ENCODE measurements at regions not wholly inside any gene's neighbourhood (a gene's known extent, or its start where the extent isn't known, plus 50 kb on each side); places are given as distances from the start of the nearest gene placed in this dataset.
"Not testable (repeated sequence)": the region's sequence is repeated elsewhere in the genome, so short reads cannot be mapped to it uniquely, and the experiment has no call there.

DNA sequence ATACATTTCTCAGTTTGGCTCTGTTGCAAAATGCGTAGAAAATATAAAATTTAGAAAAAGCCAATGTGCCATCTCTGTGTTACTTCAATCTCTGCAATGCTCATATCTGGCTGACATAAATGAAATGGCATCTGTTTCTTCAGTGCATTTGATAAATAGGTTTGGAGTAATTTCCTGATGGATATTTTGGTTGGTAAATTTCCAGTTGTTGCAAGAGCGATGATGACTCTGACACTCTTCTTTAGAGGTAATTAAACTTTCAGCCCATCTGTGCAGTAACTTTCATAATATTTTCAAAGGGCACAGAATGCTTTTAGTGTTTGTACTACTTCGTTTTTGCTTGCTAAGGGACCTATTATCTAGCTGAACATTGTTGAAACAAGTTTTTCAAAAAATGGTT lies 1286.4 kb downstream of the PCDH9 start:
- DNase-seq (ENCODE audit: low spot score), result no peak

GRCh38 chr13:65943024-65943423 lies 1287.1 kb downstream of the PCDH9 start:
- no peak for DNase-seq (ENCODE audit: low spot score)

DNA sequence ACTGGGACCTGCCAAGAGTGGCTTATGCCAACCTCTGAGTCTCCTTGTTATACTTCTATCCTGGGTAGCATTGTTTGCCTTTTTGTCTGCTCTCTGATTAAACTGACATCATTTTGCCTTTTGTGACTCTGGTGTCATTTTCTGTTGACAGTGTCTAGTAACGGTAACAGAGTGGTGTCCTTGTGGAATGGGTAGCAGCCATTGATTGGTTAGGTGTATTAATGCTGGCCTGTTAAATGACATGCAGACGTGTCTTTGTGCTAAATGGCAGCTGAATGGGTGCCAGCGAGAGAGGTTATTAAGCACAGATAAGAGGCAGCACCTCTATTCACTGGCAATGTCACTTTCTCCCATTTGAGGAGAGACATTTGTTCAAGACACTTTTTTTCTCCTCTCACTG lies 1289.4 kb downstream of the PCDH9 start:
- DNase-seq (ENCODE audit: low spot score), result no peak

DNA sequence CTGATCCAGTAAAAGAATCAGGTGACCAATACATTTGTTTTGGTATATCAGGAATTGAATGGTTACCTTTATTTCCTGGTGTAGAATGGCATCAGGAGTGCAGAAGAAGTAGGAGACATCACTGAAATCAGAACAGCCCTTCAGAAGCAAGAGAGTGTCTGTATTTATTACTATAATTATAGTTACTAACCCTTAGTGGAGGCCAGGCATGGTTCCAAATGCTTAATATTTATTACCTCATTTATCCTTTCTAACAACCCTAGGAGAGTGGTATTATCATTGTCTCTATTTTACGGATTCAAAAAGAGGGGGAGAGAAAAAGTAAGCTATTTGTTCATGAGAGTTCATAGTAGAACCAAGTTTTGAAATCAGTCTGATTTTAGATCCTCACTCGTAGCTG lies 1292.9 kb downstream of the PCDH9 start:
- no peak for DNase-seq (ENCODE audit: low spot score)

DNA sequence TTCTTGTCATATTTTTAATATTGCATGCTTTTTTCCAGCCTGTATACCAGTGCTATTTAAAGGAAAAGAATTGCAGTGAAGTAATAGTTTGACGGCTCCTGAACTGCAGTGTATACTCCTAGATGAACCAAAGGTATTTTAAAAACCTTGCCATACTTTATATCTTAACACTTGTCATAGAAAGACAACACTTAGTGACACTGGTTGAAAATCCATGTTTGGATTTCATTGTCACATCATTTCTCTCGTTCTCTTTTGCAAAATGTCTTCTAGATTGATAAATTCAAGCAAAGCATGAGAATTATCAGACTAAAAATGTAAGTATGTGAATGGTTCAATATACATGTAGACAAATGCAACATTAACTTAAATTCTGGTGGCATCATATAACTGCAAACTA lies 1293.9 kb downstream of the PCDH9 start:
- no peak for DNase-seq (ENCODE audit: low spot score)

GRCh38 chr13:65932587-65933239 lies 1297.4 kb downstream of the PCDH9 start:
- DNase-seq (ENCODE audit: low spot score), result no peak

GRCh38 chr13:65932013-65932412 lies 1298.1 kb downstream of the PCDH9 start:
- no peak for DNase-seq (ENCODE audit: low spot score)

DNA sequence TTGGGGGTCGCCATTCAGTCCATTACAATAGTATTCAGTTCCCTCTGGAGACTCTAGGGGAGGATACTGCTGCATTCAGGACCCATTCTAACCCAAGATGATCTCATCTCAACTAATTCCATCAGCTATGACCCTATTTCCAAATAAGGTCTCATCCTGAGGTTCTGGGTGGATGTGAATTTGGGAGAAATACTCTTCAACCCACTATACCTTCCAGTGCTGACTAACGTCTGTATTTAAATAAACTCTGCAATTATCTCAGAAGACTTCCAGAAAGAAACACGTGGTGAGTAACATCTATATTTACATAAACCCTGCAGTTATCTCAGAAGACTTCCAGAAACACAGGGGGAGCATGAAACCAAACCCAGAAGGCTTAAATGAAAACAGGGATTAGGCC lies 1300.7 kb downstream of the PCDH9 start:
- no peak for DNase-seq (ENCODE audit: low spot score)

DNA sequence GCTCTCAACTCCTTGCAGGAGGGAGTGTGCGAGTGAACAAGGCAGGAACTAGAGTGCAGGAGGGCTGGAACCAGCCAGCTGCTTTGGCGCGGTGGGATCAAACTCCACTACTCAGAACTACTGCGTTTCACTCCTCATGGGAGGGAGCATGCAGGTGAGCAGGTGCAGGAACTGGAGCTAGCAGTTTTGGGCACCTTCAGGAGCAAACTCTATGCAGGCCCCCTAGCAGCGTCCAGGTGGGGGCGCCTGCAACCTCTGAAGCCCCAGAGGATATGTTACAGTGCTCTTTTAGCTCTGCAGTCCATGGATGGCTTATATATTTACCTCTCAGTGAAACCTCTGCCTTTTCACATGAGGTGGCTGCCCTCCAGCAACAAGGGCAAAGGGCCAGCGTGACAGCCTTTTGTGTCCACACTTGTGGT lies 1303.4 kb downstream of the PCDH9 start:
- DNase-seq (ENCODE audit: low spot score), result peak; percentile 37

- not testable (repeated sequence) for DNase-seq (ENCODE audit: low spot score)
Observed at GRCh38 chr13:65922846-65923245, 1307.3 kb downstream of the PCDH9 start.

- no peak for DNase-seq (ENCODE audit: low spot score)
Observed at GRCh38 chr13:65921933-65922332, 1308.2 kb downstream of the PCDH9 start.

DNA sequence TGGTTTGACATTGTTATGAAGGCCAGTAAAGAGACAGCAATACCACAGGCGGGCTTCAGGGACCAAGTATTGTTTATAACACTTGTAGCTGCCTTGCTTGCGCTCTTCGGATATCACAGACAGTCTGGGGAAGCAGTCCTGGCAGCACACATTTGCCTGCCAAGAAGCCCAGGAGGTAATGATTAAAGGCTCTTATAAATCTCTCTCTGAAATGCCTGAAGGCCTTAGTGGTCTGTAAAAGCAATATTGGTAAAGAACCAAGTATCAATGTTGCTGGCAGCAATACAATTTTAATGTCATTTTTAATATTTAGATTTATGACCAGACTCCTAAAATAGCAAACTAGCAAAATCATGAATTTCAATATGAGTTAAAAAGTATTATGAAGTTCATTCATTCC lies 1312.4 kb downstream of the PCDH9 start:
- no peak for DNase-seq (ENCODE audit: low spot score)

DNA sequence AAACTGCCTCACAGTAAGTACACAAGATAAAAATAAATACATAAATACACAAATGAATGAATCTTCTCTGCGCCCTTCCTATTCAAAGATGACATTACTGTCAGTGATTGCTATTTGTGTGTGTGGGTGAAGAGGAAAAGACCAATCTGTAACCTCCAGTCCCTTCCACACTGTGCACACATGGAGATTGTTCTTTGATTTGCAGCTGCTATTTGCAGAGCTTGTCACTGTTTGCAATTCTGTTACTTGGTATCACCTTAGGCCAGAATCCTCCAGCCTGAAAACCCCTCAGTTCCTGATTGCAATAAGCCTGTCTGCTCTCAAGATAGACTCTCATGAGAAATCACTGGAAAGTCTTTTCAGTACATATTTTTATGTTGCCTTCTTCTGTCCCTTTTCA lies 1314.9 kb downstream of the PCDH9 start:
- DNase-seq (ENCODE audit: low spot score), result no peak

DNA sequence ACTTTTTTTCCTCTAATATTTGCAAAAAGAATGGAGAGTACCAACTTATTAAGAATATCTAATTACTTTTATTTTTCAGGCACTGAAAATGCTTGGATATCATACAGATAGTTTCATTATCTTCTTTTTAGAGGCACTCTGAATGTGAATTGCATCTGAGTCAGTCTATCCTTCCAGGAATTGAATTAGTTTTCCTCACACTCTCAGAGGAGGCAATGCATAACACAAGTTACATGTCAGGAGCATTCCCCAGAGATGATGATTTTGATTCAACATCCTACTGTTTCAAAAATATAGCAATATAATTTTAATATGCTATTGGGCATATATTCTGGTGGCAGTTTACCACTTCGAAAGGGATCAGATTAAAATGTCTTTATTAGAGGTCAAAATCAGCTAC lies 1315.4 kb downstream of the PCDH9 start:
- no peak for DNase-seq (ENCODE audit: low spot score)

DNA sequence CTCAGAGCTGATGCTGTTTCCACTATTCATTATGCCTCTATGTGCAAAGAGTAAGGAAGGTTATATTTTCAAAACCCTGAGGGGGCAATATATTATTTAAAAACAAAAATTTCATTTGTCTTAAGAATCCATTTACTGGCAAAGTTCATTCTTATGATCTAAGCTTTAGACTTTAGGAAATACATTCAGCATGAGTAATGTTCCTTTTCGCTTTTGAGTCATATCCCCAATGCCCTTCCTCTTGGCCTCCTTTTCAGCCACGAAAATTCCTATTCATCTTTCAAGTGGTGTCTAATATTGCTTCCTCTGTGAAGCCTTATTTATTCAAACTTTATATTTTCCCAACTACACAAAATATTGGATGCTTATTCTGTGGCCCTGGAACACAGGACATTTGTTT lies 1317.0 kb downstream of the PCDH9 start:
- DNase-seq (ENCODE audit: low spot score), result no peak

- DNase-seq (ENCODE audit: low spot score), result no peak
Observed at GRCh38 chr13:65912516-65912915, 1317.6 kb downstream of the PCDH9 start.

DNA sequence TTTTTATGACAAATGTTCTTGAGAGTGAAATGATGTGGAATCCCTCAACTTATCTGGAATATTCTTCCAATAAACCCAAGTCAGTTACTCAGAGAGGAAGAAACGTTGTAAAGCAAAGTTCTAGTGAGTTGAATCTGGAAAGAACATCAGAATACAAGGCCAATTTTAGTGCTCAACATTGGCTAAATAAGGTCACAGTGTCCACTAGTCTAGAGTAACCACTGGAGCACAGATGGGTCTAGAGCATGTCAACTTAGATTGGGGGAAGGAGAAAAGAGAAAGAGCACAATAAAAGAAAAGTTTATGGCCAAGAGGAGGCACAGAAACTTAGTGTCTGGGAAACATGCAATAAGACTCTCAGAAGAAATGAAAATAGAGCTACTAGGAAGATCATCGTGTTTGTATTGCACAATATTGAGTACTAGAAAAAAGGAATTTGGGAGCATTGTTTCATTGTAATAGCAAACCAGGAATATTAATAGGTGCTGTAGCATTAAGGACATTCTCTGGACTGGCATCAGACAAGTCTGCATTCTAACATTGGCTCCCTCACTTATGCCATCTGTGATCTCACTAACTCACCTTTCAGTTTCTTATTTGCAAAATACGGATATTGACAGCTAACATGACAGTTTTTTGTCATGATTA lies 1318.5 kb downstream of the PCDH9 start:
- DNase-seq (ENCODE audit: low spot score), result no peak

DNA sequence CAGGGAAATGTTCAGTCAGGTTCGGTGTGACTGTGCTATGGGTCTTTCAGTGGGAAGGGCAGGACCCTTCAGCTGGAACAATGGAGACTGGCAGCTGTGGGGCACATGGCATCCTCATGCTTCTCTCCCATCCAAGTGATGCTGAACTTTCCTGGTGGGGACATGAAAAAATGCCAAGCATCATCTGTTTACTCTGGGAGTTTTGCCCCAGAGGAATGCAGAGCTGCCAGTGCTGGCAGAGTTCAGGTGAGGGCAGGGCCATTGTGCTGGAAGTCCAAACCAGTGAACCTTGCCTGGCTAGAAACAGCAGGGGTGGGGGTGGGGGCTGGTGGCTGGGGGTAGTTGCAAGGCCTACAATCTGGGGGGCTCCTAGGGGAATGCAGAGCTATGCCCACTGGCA lies 1320.6 kb downstream of the PCDH9 start:
- no peak for DNase-seq (ENCODE audit: low spot score)

GRCh38 chr13:65907666-65908525 lies 1322.2 kb downstream of the PCDH9 start:
- DNase-seq (ENCODE audit: low spot score), result no peak

DNA sequence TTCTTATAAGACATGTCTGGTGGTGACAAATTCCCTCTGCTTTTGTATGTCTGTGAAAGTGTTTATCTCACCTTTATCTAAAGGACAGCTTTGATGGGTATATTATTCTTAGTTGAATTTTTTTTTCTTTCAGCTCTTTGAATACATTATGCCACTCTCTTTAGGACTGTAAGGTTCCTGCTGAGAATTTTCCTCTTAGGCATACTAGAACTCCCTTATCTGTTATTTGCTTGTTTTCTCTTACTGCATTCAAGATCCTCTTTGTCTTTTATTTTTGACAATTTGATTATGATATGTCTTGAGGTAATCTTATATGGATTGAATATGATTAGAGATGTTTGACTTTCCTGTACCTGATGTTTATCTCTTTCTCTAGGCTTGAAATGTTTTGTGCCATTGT lies 1328.4 kb downstream of the PCDH9 start:
- no peak for DNase-seq (ENCODE audit: low spot score)

GRCh38 chr13:65894049-65894448 lies 1336.1 kb downstream of the PCDH9 start:
- no peak for DNase-seq (ENCODE audit: low spot score)

DNA sequence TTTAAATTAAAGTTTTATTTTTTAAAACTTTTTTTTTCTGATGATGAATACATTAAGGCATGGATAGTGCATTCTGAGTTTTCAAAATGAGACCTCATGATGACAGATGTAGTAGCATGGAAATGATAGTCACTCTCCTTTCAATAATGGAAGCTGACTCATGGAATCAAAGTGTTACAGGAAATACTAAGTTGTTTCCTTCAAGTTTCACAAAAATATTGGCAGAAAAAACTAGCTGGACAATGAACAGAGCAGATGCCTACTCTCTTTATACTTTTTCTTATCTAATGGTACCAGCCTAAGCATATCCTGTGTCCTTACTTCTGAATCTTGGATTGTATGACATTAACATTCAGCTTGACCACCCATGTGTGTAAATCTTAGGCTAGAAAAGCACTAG lies 1337.3 kb downstream of the PCDH9 start:
- DNase-seq (ENCODE audit: low spot score), result no peak

- DNase-seq (ENCODE audit: low spot score), result no peak
Observed at GRCh38 chr13:65889368-65889767, 1340.8 kb downstream of the PCDH9 start.
